ENCODE measurements at regions not wholly inside any gene's neighbourhood (a gene's known extent, or its start where the extent isn't known, plus 50 kb on each side); places are given as distances from the start of the nearest gene placed in this dataset.

DNA sequence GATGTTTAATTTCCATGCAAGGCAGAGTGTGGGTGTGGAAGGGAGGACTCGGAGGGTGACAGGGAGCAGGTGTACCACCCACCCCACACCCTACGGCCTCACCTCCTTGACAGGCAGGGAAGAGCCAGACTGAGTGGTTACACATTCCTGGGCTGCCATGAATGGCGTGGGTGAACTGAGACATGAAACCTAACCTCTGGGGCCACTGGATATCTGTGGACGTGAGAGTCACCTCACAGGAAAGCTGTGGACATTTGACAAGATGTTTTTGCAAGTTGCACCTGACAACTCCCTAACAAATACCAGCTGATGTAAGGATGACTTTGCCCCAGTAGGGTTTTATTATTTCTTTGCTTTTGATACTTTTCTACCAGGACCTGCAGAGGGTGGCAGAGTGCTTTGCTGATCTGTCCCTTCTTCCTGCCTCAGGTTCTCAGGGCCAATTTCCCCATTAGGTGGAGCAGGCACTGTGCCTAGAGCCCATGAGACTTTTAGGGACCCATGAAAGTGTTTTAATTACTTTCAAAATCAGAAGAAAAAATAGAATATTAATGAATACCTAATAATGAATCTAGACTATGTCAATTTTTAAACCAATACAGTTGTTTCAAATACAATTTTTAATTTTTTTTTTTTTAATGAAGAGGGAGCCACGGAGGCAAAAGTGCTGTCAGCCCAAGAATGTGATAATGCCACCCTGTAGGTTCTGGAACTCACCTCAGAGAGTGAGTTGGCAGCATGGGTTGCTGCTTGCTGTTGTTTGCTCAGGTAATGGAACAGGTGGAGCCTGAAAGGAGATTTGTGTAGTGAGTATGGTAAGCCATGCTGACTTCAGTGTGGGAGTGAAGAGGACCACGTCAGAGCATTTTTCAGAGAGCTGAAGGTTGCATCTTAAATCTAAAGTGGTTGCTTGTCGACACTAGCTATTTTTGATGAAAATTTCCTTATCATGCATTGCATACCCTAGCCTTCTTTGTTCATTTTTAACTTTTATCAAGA lies 58.0 kb upstream of the CYSLTR2 start:
- no peaks in the 10 kb centered on the region for H3K27me3 ChIP-seq
- peaks cover 0 to 6% (median 0%) of the 10 kb centered on the region in 4 donors for H3K4me1 ChIP-seq
- peaks cover 0 to 12% (median 0%) of the 10 kb centered on the region in 4 donors for H3K9me3 ChIP-seq
- TF ChIP-seq EP300 (IDR thresholded peaks at IDR 0.05) (no peak), CTCF (IDR thresholded peaks at IDR 0.05) (peak; percentile 42 to 78 (median 67))
- no peak overlapping the region for H3K4me3 ChIP-seq
- no peaks in the 10 kb centered on the region for H3K36me3 ChIP-seq
- peak in 1 of 2 donors; percentile 50 for DNase-seq (ENCODE audit: low spot score in 2 of 2)
- H3K27ac ChIP-seq: peak overlapping the region in 2 of 4 donors; percentile 19 to 43
- WGBS, 2 donors: 65 to 76% methylated on average over 7 of the region's 7 CpGs

DNA sequence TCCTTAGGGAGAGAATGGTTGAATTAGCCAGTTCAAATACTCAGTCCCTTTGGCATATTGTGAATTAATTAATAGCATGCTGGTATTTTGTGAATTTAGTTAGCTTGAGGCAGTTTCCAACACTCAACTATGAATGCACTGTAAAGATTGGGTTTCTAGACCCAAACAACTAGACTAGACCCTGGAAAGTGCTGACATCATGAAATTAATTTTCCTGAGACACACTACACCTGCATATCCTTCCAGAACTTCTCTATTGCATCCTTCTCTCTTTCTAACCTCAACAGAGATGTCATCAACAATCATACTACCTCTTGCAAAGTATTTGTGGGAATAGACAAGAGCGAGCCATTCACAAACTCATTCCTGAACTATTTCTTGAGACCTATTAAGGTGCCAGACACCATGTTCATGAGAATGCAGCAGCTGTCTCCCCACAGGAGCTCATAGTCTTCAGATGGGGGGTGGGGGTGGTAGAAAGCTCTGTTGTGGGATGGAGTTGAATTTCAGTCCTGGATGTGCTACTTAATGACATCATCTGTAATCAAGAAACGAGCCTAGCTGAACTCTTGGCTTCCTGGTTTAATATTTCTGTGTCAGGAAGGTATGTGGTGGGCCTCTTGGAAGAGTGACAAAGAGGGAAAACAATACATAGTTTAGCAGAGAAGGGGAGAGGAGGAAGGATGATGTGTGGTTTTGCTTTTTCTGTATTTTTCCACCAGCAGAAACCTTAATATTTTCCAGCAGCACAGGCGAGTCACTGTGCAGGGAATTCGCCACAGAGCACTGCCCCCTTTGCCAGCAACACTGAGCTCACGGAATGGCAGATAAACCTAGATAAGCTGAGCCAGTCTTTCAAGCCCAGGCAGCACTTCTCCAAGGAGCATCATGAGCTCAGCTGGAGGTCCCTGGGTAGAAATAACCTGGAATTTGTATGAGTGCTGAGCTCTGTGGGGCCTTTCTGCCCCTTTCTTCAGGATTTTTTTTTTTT lies 53.1 kb upstream of the CYSLTR2 start:
- no peak for DNase-seq (ENCODE audit: low spot score in 2 of 2)
- H3K27ac ChIP-seq: no peak overlapping the region
- no peak for TF ChIP-seq POLR2A (IDR thresholded peaks at IDR 0.05)
- 53 to 54% methylated on average over 5 of the region's 5 CpGs for WGBS, 2 donors
- no peaks in the 10 kb centered on the region for H3K27me3 ChIP-seq
- peaks cover 0 to 21% (median under 1%) of the 10 kb centered on the region in 4 donors for H3K9me3 ChIP-seq
- H3K4me3 ChIP-seq: no peak overlapping the region
- peaks cover 0 to 8% (median 0%) of the 10 kb centered on the region in 4 donors for H3K4me1 ChIP-seq
- H3K36me3 ChIP-seq: no peaks in the 10 kb centered on the region

GRCh38 chr13:48602296-48603016 lies 51.3 kb upstream of the CYSLTR2 start:
- Histone ChIP-seq H3K9me3 (peaks cover 0 to 38% (median 3%) of the 10 kb centered on the region in 4 donors), H3K4me3 (no peak overlapping the region), H3K4me1 (peaks cover 0 to 8% (median 0%) of the 10 kb centered on the region in 4 donors), H3K27me3 (no peaks in the 10 kb centered on the region), H3K36me3 (no peaks in the 10 kb centered on the region), H3K27ac (no peak overlapping the region)
- TF ChIP-seq POLR2A (IDR thresholded peaks at IDR 0.05) (no peak), EP300 (IDR thresholded peaks at IDR 0.05) (no peak), CTCF (IDR thresholded peaks at IDR 0.05) (no peak)
- no peak for DNase-seq (ENCODE audit: low spot score in 2 of 2)
- 81 to 88% methylated on average over 8 of the region's 8 CpGs for WGBS, 2 donors

GRCh38 chr13:48603375-48603774 lies 50.4 kb upstream of the CYSLTR2 start:
- TF ChIP-seq POLR2A (IDR thresholded peaks at IDR 0.05): no peak
- TF ChIP-seq EP300 (IDR thresholded peaks at IDR 0.05): no peak
- no peak for TF ChIP-seq CTCF (IDR thresholded peaks at IDR 0.05)
- WGBS, 2 donors: 55 to 76% methylated on average over 2 of the region's 2 CpGs

More at GRCh38 chr13:48603375-48603774, 50.4 kb upstream of the CYSLTR2 start:
- DNase-seq (ENCODE audit: low spot score in 2 of 2): no peak
- H3K9me3 ChIP-seq: peaks cover 0 to 35% (median 3%) of the 10 kb centered on the region in 4 donors
- H3K36me3 ChIP-seq: no peaks in the 10 kb centered on the region
- peaks cover 0 to 8% (median 0%) of the 10 kb centered on the region in 4 donors for H3K4me1 ChIP-seq
- H3K27me3 ChIP-seq: no peaks in the 10 kb centered on the region
- no peak overlapping the region for H3K4me3 ChIP-seq
- no peak overlapping the region for H3K27ac ChIP-seq

Measured in tibial nerve (tissue), 4 donors.